HepG2 (cell line): ENCODE measurements at regions not wholly inside any gene's neighbourhood (a gene's known extent, or its start where the extent isn't known, plus 50 kb on each side); places are given as distances from the start of the nearest gene placed in this dataset.

Experiments
- ATAC-seq: fragments of 200-7000 bp; cut with Tn5 transposase; 3 replicates; pipeline ENCODE4 v1.9.1; 2020; ENCODE audit warnings: mild to moderate bottlenecking, moderate library complexity
- BruUV-seq: library from RNA; stranded (reverse); fragments of 400-500 nt; replicated peaks from 2 replicates; lab custom pipeline; 2021; lab: Mats Ljungman, UMichigan
- CTCF ChIA-PET: fragments of 300-600 bp; formaldehyde crosslinking; extraction: SDS; loops from one replicate; lab custom pipeline; 2021; ENCODE audit warnings: low total read pairs, inconsistent platforms, low intra/inter-chr PET ratio; lab: Yijun Ruan, JAX
- POLR2A ChIA-PET: fragments of 350-600 bp; sonication (Branson Sonifier 250); formaldehyde crosslinking; loops from one replicate; lab custom pipeline; 2020; ENCODE audit warnings: antibody characterized with exemption, inconsistent platforms; lab: Yijun Ruan, JAX
- DNase-seq: peaks from one replicate; pipeline ENCODE4 v3.0.0-alpha.2; 2015; ENCODE audit warnings: low spot score
- FAIRE-seq: peaks from 3 replicates; lab custom pipeline; 2011; peaks lifted over from hg19 to GRCh38; lab: Jason Lieb, UNC
- H2AFZ ChIP-seq: one replicate; pipeline ENCODE4 v1.6.1; 2011; ENCODE audit warnings: low read length, inconsistent platforms
- H3K27ac ChIP-seq: fragments of 300-600 bp; 3 replicates; pipeline ENCODE4 v1.8.0; 2011; ENCODE audit warnings: mixed run types, mild to moderate bottlenecking, mixed read lengths, low read length, inconsistent platforms; ENCODE audit not compliant: insufficient read depth; ENCODE audit errors: extremely low read length
- H3K27me3 ChIP-seq, 2 experiments: fragments of 200-600 bp in 1 of 2; 2 replicates in 1 of 2; 3 replicates in 1 of 2; pipeline versions ENCODE4 v1.6.0 to v1.8.0; 2011; ENCODE audit warnings: low read length in 2 of 2, mild to moderate bottlenecking in 2 of 2, moderate library complexity in 2 of 2, inconsistent platforms in 1 of 2; ENCODE audit not compliant: insufficient read depth in 2 of 2, control insufficient read depth in 1 of 2
- H3K36me3 ChIP-seq, 2 experiments: fragments of 200-600 bp in 1 of 2; replicated peaks in 1 of 2; 2 replicates in 1 of 2; 3 replicates in 1 of 2; pipeline versions ENCODE4 v1.5.1 to v1.8.0; 2011; ENCODE audit warnings: low read length in 2 of 2, inconsistent platforms in 1 of 2; ENCODE audit not compliant: insufficient read depth in 2 of 2, control insufficient read depth in 1 of 2
- H3K4me1 ChIP-seq: 2 replicates; pipeline ENCODE4 v1.5.1; 2012; ENCODE audit warnings: low read length, inconsistent platforms; ENCODE audit not compliant: insufficient read depth
- H3K4me2 ChIP-seq: 2 replicates; pipeline ENCODE4 v1.6.0; 2011; ENCODE audit warnings: low read depth, low read length, inconsistent platforms
- H3K4me3 ChIP-seq, 3 experiments: fragments of 200-600 bp in 1 of 3; sonication (generic), shearing (Covaris generic) in 1 of 3; replicated peaks in 1 of 3; 2 replicates each; pipeline ENCODE4 v1.5.1; 2011 to 2016; ENCODE audit warnings: low read length in 3 of 3, inconsistent platforms in 2 of 3, low read depth in 2 of 3, mild to moderate bottlenecking in 2 of 3, control low read depth in 1 of 3, mixed read lengths in 1 of 3; ENCODE audit not compliant: insufficient read depth in 1 of 3
- H3K79me2 ChIP-seq: one replicate; pipeline ENCODE4 v1.6.1; 2011; ENCODE audit warnings: low read length, inconsistent platforms; ENCODE audit not compliant: insufficient read depth
- H3K9ac ChIP-seq: 2 replicates; pipeline ENCODE4 v1.6.0; 2011; ENCODE audit warnings: mild to moderate bottlenecking, low read depth, low read length, inconsistent platforms; ENCODE audit not compliant: insufficient read depth
- H3K9me3 ChIP-seq: 2 replicates; pipeline ENCODE4 v1.5.1; 2012; ENCODE audit warnings: mild to moderate bottlenecking, low read length
- H4K20me1 ChIP-seq: 2 replicates; pipeline ENCODE4 v1.6.0; 2011; ENCODE audit warnings: inconsistent platforms, mild to moderate bottlenecking, low read length, moderate library complexity; ENCODE audit not compliant: insufficient read depth
- JUN ChIP-seq: sonication (generic); formaldehyde crosslinking; IDR thresholded peaks from 2 replicates; pipeline ENCODE4 v1.4.0; 2020; ENCODE audit warnings: mild to moderate bottlenecking, missing genetic modification reagents
- NR2F1 ChIP-seq, 2 experiments: fragments of 450-650 bp in 1 of 2; formaldehyde crosslinking in 1 of 2; IDR thresholded peaks; 2 replicates each; pipeline versions ENCODE4 v1.5.0 to v1.6.1; 2016 to 2020; ENCODE audit warnings: mild to moderate bottlenecking in 1 of 2, missing compliant biosample characterization in 1 of 2, missing genetic modification reagents in 1 of 2, moderate library complexity in 1 of 2
- RARA ChIP-seq: IDR thresholded peaks from 2 replicates; pipeline ENCODE4 v1.6.1; 2016; ENCODE audit warnings: missing genetic modification reagents, missing compliant biosample characterization
- TOPORS ChIP-seq: sonication (generic); formaldehyde crosslinking; IDR thresholded peaks from 2 replicates; pipeline ENCODE4 v1.8.0; 2023; ENCODE audit warnings: mild to moderate bottlenecking, missing genetic modification reagents
- WIZ ChIP-seq: sonication (generic); formaldehyde crosslinking; IDR thresholded peaks from 2 replicates; pipeline ENCODE4 v1.5.1; 2020; ENCODE audit warnings: mild to moderate bottlenecking, missing genetic modification reagents
- ZNF747 ChIP-seq: sonication (generic); formaldehyde crosslinking; IDR thresholded peaks from 2 replicates; pipeline ENCODE4 v1.8.1; 2023; ENCODE audit warnings: missing genetic modification reagents, mild to moderate bottlenecking, borderline replicate concordance
- ZNF841 ChIP-seq: sonication (generic); formaldehyde crosslinking; IDR thresholded peaks from 2 replicates; pipeline ENCODE4 v1.8.1; 2023; ENCODE audit warnings: missing genetic modification reagents, borderline replicate concordance
- WGBS: methylation state at CpG from one replicate; pipeline ENCODE4 v1.1.6; 2017; ENCODE audit warnings: low lambda C conversion rate; 5-methylcytosine and 5-hydroxymethylcytosine counted together
- in situ Hi-C: cut with HindIII; loops from 2 replicates; pipeline ENCODE4 v1.10.0; 2017; ENCODE audit warnings: low pct_unique_long_range_greater_than_20kb; ENCODE audit not compliant: extremely low pct_ligation_motif_present
- intact Hi-C: fragments of 100-400 bp; cut with micrococcal nuclease; formaldehyde crosslinking; loops from one replicate; pipeline ENCODE4 v1.10.0; 2022; ENCODE audit not compliant: unreplicated experiment
- TF ChIP-seq, protein P1 (sequence below): sonication (generic); formaldehyde crosslinking; IDR thresholded peaks from 2 replicates; pipeline ENCODE4 v1.4.0; 2020; ENCODE audit warnings: mild to moderate bottlenecking, low read depth, missing genetic modification reagents
- TF ChIP-seq, protein P2 (sequence below): sonication (generic); formaldehyde crosslinking; IDR thresholded peaks from 2 replicates; pipeline ENCODE4 v1.5.0; 2020; ENCODE audit warnings: missing genetic modification reagents

DNA sequence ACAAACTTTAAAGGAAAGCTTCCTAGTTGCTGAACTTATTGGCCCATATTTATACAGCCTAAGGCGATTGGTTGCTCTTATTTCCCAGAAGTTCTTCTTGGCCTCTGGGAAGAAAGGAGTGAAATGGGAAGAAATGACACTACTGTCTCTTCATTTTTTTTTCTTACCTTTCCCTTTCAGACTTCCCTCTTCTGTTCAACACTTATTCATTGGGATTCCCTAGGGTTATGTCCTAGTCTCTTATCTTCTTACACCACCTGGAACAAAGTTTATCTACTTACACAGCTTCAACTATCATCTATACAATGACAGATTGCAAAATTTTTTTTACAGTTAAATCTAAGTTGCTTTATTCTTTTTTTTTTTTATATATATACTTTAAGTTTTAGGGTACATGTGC, 68.0 kb downstream of the SNX12 start:
- no TSS peak for BruUV-seq
- intact Hi-C loops (no loop called here), in situ Hi-C loops (no loop called here)
- FAIRE-seq (no peak), ATAC-seq (no peak), DNase-seq (no peak)
- CTCF ChIA-PET, result no interaction called here
- Histone ChIP-seq H3K4me2 (no peak overlapping the region), H4K20me1 (no peaks in the 10 kb centered on the region), H3K4me1 (no peaks in the 10 kb centered on the region), H3K27ac (no peak overlapping the region), H3K9ac (no peak overlapping the region), H2AFZ (no peak overlapping the region), H3K4me3 (no peak overlapping the region), H3K79me2 (no peaks in the 10 kb centered on the region), H3K36me3 (no peaks in the 10 kb centered on the region)
- TF ChIP-seq, protein P1, sequence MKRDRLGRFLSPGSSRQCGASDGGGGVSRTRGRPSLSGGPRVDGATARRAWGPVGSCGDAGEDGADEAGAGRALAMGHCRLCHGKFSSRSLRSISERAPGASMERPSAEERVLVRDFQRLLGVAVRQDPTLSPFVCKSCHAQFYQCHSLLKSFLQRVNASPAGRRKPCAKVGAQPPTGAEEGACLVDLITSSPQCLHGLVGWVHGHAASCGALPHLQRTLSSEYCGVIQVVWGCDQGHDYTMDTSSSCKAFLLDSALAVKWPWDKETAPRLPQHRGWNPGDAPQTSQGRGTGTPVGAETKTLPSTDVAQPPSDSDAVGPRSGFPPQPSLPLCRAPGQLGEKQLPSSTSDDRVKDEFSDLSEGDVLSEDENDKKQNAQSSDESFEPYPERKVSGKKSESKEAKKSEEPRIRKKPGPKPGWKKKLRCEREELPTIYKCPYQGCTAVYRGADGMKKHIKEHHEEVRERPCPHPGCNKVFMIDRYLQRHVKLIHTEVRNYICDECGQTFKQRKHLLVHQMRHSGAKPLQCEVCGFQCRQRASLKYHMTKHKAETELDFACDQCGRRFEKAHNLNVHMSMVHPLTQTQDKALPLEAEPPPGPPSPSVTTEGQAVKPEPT (CRISPR knock-in tag), result no peak
- TF ChIP-seq TOPORS, result no peak
- TF ChIP-seq ZNF841, result no peak
- TF ChIP-seq, protein P2, sequence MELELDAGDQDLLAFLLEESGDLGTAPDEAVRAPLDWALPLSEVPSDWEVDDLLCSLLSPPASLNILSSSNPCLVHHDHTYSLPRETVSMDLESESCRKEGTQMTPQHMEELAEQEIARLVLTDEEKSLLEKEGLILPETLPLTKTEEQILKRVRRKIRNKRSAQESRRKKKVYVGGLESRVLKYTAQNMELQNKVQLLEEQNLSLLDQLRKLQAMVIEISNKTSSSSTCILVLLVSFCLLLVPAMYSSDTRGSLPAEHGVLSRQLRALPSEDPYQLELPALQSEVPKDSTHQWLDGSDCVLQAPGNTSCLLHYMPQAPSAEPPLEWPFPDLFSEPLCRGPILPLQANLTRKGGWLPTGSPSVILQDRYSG (CRISPR knock-in tag), result no peak
- no peak for TF ChIP-seq JUN (CRISPR knock-in tag)
- TF ChIP-seq RARA (CRISPR knock-in tag), result no peak
- TF ChIP-seq WIZ, result no peak
- TF ChIP-seq NR2F1 (CRISPR knock-in tag; IDR thresholded peaks at IDR 0.05), result no peak
- TF ChIP-seq ZNF747 (CRISPR knock-in tag), result no peak
- TF ChIP-seq, all 625 proteins: peak for 0
- no peaks in the 10 kb centered on the region for H3K9me3 ChIP-seq
- WGBS, result 0% methylated on average over 1 of the region's 1 CpG
- POLR2A ChIA-PET, result no interaction called here
- no peaks in the 10 kb centered on the region for H3K27me3 ChIP-seq
